ENCODE measurements at regions not wholly inside any gene's neighbourhood (a gene's known extent, or its start where the extent isn't known, plus 50 kb on each side); places are given as distances from the start of the nearest gene placed in this dataset.

- H3K4me3 ChIP-seq (replicated peaks in 1 of 2; ENCODE audit: low read depth in 2 of 2, low read length in 2 of 2): no peak overlapping the region
- no peak for DNase-seq (ENCODE audit: low read depth in 2 of 2)
- TF ChIP-seq CTCF (IDR thresholded peaks at IDR 0.05; ENCODE audit: low read depth, low read length): no peak
These were observed 569.0 kb downstream of the DCDC2C start for GRCh38 chr2:4272261-4272858.

GRCh38 chr2:4278392-4278791 is 575.0 kb downstream of the DCDC2C start:
- no peak overlapping the region for H3K4me3 ChIP-seq (replicated peaks in 1 of 2; ENCODE audit: low read depth in 2 of 2, low read length in 2 of 2)
- DNase-seq (ENCODE audit: low read depth in 2 of 2): no peak
- TF ChIP-seq CTCF (IDR thresholded peaks at IDR 0.05; ENCODE audit: low read depth, low read length): no peak

GRCh38 chr2:4279431-4279830 is 576.1 kb downstream of the DCDC2C start:
- no peak for DNase-seq (ENCODE audit: low read depth in 2 of 2)
- TF ChIP-seq CTCF (IDR thresholded peaks at IDR 0.05; ENCODE audit: low read depth, low read length): no peak
- H3K4me3 ChIP-seq (replicated peaks in 1 of 2; ENCODE audit: low read depth in 2 of 2, low read length in 2 of 2): no peak overlapping the region

DNA sequence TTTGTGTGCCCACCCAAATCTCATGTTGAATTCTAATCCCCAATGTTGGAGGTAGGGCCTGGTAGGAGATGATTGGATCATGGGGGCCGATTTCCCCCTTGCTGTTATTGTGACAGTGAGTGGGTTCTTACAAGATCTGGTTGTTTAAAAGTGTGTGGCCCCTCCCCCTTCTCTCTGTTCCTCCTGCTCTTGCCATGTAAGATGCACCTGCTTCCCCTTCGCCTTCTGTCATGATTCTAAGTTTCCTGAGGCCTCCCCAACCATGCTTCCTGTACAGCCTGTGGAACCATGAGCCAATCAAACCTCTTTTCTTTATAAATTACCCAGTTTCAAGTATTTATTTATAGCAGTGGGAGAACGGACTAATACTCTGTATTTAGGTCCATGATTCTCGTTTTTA is 588.1 kb downstream of the DCDC2C start:
- no peak overlapping the region for H3K4me3 ChIP-seq (replicated peaks in 1 of 2; ENCODE audit: low read depth in 2 of 2, low read length in 2 of 2)
- no peak for TF ChIP-seq CTCF (IDR thresholded peaks at IDR 0.05; ENCODE audit: low read depth, low read length)

GRCh38 chr2:4295680-4296079 is 592.3 kb downstream of the DCDC2C start:
- no peak for TF ChIP-seq CTCF (IDR thresholded peaks at IDR 0.05; ENCODE audit: low read depth, low read length)
- H3K4me3 ChIP-seq (replicated peaks in 1 of 2; ENCODE audit: low read depth in 2 of 2, low read length in 2 of 2): no peak overlapping the region
- no peak for DNase-seq (ENCODE audit: low read depth in 2 of 2)

More for the DNA sequence above, 588.1 kb downstream of the DCDC2C start:
- no peak for DNase-seq (ENCODE audit: low read depth in 2 of 2)

- no peak for DNase-seq (ENCODE audit: low read depth in 2 of 2)
- no peak for TF ChIP-seq CTCF (IDR thresholded peaks at IDR 0.05; ENCODE audit: low read depth, low read length)
- H3K4me3 ChIP-seq (replicated peaks in 1 of 2; ENCODE audit: low read depth in 2 of 2, low read length in 2 of 2): no peak overlapping the region
These were observed 597.2 kb downstream of the DCDC2C start for GRCh38 chr2:4300616-4301015.

DNA sequence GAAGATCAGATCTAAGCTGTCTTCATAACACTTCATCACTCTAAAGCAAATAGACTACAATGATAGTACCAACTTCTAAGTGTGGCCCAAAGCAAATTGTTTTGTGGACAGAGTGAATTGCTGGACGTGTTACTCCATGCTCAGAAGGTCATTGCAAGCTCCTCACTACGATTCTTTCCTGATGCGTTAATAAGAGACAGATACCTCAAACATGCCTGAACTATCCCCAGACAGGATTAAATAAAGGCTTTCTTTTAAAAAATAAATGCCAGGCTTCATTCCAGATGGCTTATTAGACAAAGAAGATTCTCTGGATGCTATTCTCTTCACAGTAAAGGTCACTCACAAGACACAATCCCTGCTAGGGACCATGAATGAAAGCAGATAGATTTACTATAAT is 621.2 kb downstream of the DCDC2C start:
- no peak overlapping the region for H3K4me3 ChIP-seq (replicated peaks in 1 of 2; ENCODE audit: low read depth in 2 of 2, low read length in 2 of 2)
- DNase-seq (ENCODE audit: low read depth in 2 of 2): no peak
- TF ChIP-seq CTCF (IDR thresholded peaks at IDR 0.05; ENCODE audit: low read depth, low read length): no peak

Measured in cardiac fibroblast (primary cell).